Stimulated activated CD4-positive, alpha-beta T cell treated with anti-CD3 and anti-CD28 coated beads, Interleukin-12 subunit alpha, Interleukin-12 subunit beta, amount 100 ng/mL, for 48 hours (primary cell): ENCODE measurements at regions not wholly inside any gene's neighbourhood (a gene's known extent, or its start where the extent isn't known, plus 50 kb on each side); places are given as distances from the start of the nearest gene placed in this dataset.

Experiments used
- DNase-seq, 3 donors: peaks; one replicate each; pipeline ENCODE4 v3.0.0-alpha.2; 2020; ENCODE audit warnings: low read depth in 2 of 3, low spot score in 1 of 3

- no peak for DNase-seq
Measured at GRCh38 chr4:123913598-123913997, 517.0 kb downstream of the SPRY1 start.

- DNase-seq, result no peak
Measured at GRCh38 chr4:123916821-123917220, 520.2 kb downstream of the SPRY1 start.

GRCh38 chr4:123919576-123920098, 523.0 kb downstream of the SPRY1 start:
- DNase-seq, result no peak

DNA sequence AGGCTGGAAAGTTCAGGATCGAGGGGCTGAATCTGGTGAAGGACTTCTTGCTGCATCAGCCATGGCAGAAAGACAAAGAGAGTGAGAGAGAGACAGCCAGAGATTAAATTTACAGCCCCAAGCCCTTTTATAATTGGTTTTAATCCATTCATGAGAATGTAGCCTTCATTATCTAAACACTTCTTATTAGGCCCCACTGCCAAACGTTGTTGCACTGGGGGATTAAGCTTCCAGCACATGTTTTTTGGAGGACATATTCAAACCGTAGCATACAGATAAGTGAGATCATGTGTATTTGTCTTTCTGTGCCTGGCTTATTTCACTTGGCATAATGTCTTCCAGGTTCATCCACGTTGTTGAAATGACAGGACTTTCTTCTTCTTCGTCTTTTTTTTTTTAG, 524.7 kb downstream of the SPRY1 start:
- DNase-seq, result no peak

GRCh38 chr4:123922847-123923246, 526.3 kb downstream of the SPRY1 start:
- no peak for DNase-seq

DNA sequence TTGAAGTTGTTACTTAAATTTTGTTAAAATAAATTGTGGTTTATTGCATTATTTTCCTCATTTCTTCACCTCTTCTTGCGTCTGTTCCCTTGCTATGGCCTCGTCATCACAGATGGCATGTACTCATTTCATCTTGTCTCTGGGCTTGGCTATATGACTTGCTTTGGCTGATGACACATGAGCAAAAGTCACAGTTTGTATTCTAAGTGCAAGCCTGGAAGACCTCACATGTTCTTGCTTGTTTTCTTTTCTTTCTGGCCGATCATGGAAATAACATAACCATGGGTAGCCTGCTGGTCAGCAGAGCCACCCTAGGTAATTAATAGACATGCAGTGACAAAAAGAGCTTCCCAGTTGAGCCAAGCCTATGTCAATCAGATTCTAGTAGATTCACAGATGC, 527.9 kb downstream of the SPRY1 start:
- no peak for DNase-seq

GRCh38 chr4:123929565-123929964, 533.0 kb downstream of the SPRY1 start:
- DNase-seq, result no peak

GRCh38 chr4:123930996-123931395, 534.4 kb downstream of the SPRY1 start:
- DNase-seq, result no peak

DNA sequence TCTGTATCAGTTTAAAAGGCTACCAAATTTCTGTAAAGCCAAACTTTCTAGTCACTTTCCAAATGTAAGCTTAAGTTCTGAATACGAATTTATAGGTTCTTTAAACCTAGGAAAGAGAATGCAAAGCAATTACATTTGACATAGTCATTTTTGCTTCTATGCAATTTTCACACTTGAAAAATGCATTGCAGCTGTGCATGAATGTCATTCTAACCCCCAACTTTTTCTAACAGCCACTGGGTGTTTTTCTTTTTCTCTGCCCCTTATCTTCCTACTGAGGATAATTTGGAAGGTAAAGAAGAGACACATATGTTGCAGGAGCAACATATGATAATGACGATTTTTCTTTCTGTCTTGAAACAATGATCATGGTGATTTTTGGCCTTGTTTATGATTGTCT, 537.5 kb downstream of the SPRY1 start:
- DNase-seq, result no peak

DNA sequence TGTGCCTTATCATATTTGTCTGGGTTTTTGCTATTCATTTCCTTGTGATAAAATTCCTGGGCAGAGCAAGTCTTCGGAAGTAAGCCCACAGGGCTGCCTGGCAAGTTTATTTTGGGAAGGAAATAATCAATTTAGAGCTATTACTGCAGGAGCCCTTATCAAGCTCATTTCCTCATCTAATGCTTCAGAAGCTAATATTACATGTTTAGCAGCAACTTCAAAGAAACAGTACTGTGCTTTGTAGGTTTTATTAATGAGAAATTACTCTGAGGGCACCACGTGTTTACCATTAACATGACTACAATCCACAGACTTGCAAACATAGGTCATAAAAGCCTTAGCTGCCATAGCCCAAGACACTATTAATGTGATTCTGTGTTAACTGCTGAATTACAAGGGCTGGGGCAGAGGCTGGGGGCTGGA, 540.0 kb downstream of the SPRY1 start:
- DNase-seq, result no peak

- DNase-seq, result no peak
Measured at GRCh38 chr4:123937581-123937980, 541.0 kb downstream of the SPRY1 start.

DNA sequence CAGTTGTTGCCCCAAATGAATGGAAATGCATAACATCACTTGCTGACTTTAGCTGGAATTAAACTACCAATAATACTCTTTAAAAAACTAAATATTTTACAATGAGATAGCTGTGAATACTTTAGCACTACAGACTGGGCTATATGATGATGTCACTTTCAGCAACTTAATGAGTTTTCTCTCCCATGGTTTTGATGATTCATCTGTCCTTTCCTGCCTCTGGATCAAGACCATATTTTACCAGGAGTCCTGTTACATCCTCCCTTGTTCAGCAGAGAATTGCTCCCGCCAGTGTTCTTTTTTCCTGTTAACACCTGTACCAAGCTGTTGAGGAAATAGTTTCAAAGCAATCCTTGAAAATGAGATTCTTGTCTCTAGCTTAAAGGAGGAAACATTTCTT, 543.0 kb downstream of the SPRY1 start:
- no peak for DNase-seq

DNA sequence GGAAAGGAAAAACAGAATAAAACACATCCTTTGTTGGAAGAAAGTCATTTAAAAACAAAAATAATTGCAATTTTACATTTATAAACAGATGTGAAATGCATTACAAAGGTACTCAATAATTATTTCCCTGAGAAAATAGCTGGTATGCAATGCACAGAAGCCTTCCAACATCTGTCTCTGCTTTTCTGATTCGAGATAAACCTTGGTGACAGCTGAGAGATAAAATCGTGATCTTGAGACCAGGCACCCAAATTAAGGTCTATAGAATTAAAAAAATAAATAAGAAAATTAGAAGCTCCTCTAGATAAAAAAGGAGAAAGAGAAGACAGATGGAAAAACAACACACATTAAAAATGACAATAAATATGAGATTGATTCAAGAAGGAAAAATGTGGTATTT, 544.0 kb downstream of the SPRY1 start:
- no peak for DNase-seq

GRCh38 chr4:123941306-123941705, 544.7 kb downstream of the SPRY1 start:
- no peak for DNase-seq

GRCh38 chr4:123943976-123944375, 547.4 kb downstream of the SPRY1 start:
- DNase-seq, result no peak

DNA sequence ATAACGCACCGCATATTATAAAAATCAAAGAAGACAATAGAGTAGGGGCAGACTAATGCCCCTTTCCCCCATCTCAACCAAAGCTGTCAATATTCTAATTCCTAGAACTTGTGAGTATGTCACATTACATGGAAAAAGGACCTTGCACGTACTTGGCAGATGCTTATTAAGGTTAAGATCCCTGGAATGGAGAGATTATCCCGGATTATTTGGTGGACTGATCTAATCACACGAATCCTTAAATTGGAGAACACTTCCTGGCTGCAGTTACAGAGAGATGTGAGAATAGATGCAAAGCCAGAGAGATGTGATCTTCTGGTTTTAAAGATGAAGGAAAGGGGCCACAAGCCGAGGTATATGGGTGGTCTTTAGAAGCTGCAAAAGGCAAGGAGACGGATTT, 548.7 kb downstream of the SPRY1 start:
- DNase-seq, result no peak

DNA sequence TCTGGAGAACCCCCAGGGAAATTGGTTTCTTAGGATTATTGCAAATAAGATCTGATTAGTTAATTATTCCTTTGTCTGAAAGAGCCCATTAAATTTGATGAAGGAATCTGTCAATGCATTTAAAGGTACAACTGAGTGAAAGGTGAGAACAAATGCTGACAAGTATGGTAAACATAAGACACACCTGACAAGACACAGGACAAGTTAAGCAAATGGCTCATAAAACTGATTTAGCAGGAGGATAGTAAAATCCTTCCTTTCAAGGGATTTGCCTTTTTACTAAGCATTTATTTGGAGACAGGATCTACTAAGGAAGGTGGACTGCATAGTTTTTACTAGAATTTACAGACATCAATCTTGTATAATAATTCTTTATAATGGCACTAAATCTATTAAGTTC, 553.9 kb downstream of the SPRY1 start:
- DNase-seq, result no peak

GRCh38 chr4:123952530-123953274, 556.1 kb downstream of the SPRY1 start:
- DNase-seq, result no peak

- no peak for DNase-seq
Measured at GRCh38 chr4:123953566-123953965, 557.0 kb downstream of the SPRY1 start.

DNA sequence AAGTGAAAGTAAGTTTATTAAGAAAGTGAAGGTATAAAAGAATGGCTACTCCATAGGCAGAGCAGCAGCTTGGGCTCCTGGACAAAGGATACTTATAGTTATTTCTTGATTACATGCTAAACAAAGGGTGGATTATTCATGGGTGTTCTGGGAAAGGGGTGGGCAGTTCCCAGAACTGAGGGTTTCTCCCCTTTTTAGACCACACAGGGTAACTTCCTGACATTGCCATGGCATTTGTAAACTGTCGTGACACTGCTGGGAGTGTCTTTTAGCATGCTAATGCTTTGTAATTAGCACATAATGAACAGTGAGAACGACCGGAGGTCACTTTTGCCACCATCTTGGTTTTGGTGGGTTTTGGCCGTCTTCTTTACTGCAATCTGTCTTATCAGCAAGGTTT, 557.6 kb downstream of the SPRY1 start:
- no peak for DNase-seq

DNA sequence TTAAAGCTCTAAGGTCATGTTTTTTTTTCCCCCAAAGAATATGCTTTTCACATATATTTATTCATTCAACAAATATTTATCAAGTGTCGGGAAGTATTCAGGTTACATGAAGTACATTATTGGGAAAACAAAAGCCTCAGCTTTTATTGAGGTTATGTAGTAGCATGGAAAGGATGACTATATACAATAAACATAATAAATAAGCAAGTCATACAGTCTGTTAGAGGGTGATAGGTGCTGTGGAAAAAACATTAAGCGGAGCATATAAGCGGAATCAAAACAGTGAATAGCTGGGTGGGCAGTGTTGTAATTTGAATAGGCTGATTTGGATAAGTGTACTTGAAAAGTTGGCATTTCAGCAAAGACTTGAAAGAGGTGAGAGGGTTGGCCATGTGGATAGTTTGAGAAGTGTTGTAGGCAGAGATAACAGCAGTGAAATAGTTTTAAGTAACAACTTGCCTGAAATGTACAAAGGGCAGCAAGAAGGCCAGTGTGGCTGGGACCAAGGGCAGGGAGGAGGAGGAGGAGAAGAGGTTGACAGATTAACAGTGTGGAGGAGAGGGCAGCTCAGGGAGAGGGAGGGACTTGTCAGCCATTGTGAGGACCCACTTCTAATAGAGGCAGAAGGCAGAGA, 558.7 kb downstream of the SPRY1 start:
- DNase-seq, result no peak

- no peak for DNase-seq
Measured at GRCh38 chr4:123956204-123956603, 559.6 kb downstream of the SPRY1 start.
